Vagina (tissue), 2 donors: ENCODE measurements at regions not wholly inside any gene's neighbourhood (a gene's known extent, or its start where the extent isn't known, plus 50 kb on each side); places are given as distances from the start of the nearest gene placed in this dataset.

Experiments
- CTCF ChIP-seq, 3 experiments: fragments of 450-650 bp in 2 of 3; fragments of 200-600 bp in 1 of 3; sonication (generic) in 1 of 3; IDR thresholded peaks; one replicate each; pipeline ENCODE4 v1.5.1; 2017 to 2019; ENCODE audit warnings: antibody characterized with exemption in 3 of 3, mild to moderate bottlenecking in 2 of 3, moderate library complexity in 2 of 3
- POLR2A ChIP-seq, 2 donors: fragments of 450-650 bp; IDR thresholded peaks; one replicate each; pipeline ENCODE4 v1.6.1; 2017; ENCODE audit warnings: antibody characterized with exemption in 2 of 2, mild to moderate bottlenecking in 2 of 2, moderate library complexity in 2 of 2
- POLR2AphosphoS5 ChIP-seq, 2 donors: sonication (generic); formaldehyde crosslinking; IDR thresholded peaks; one replicate each; pipeline ENCODE4 v1.9.0; 2017; ENCODE audit warnings: antibody characterized with exemption in 2 of 2, mild to moderate bottlenecking in 2 of 2, low read depth in 1 of 2; ENCODE audit not compliant: insufficient read depth in 1 of 2

- TF ChIP-seq CTCF (IDR thresholded peaks at IDR 0.05) (no peak), POLR2A (IDR thresholded peaks at IDR 0.05) (no peak), POLR2AphosphoS5 (IDR thresholded peaks at IDR 0.05; ENCODE audit: insufficient read depth in 1 of 2, low read depth in 1 of 2) (no peak)
Observed at GRCh38 chr4:155509555-155509954, 132.8 kb upstream of the MAP9 start.
